H1 (cell line): ENCODE measurements at regions not wholly inside any gene's neighbourhood (a gene's known extent, or its start where the extent isn't known, plus 50 kb on each side); places are given as distances from the start of the nearest gene placed in this dataset.

ENCODE experiments used
- CTCF ChIA-PET: fragments of 300-600 bp; sonication (Branson Sonifier 250); formaldehyde crosslinking; loops from one replicate; lab custom pipeline; 2021; ENCODE audit not compliant: partially characterized antibody; lab: Charles Lee
- POLR2A ChIA-PET: fragments of 300-600 bp; sonication (Branson Sonifier 250); formaldehyde crosslinking; loops from one replicate; lab custom pipeline; 2021; ENCODE audit warnings: inconsistent platforms; ENCODE audit not compliant: partially characterized antibody; lab: Charles Lee
- DNase-seq, 2 experiments: peaks; one replicate each; pipeline versions ENCODE4 v3.0.0 to v3.0.0-alpha.2; 2010 to 2022; ENCODE audit warnings: low spot score in 2 of 2, low read depth in 1 of 2, mixed read lengths in 1 of 2
- FAIRE-seq: peaks from 2 replicates; lab custom pipeline; 2011; peaks lifted over from hg19 to GRCh38; lab: Jason Lieb, UNC
- H2AFZ ChIP-seq: 2 replicates; pipeline ENCODE4 v1.8.1; 2012; ENCODE audit warnings: low read length, inconsistent platforms
- H2AK5ac ChIP-seq: 2 replicates; pipeline ENCODE4 v1.6.1; 2013; ENCODE audit warnings: low read depth, low read length
- H2BK120ac ChIP-seq: replicated peaks from 2 replicates; pipeline ENCODE3; 2013; ENCODE audit warnings: low read depth, low read length, inconsistent platforms
- H2BK12ac ChIP-seq: 2 replicates; pipeline ENCODE4 v1.6.1; 2013; ENCODE audit warnings: low read depth, low read length
- H2BK15ac ChIP-seq: 2 replicates; pipeline ENCODE4 v1.6.1; 2013; ENCODE audit warnings: low read length
- H2BK20ac ChIP-seq: 2 replicates; pipeline ENCODE4 v1.6.1; 2013; ENCODE audit warnings: low read length
- H2BK5ac ChIP-seq: 2 replicates; pipeline ENCODE4 v1.6.1; 2013; ENCODE audit warnings: low read depth, low read length
- H3K14ac ChIP-seq: 2 replicates; pipeline ENCODE4 v1.6.1; 2013; ENCODE audit warnings: inconsistent platforms; ENCODE audit not compliant: insufficient read length
- H3K18ac ChIP-seq: 2 replicates; pipeline ENCODE4 v1.6.1; 2013; ENCODE audit warnings: low read length; ENCODE audit errors: extremely low read depth
- H3K23ac ChIP-seq: 2 replicates; pipeline ENCODE4 v1.6.1; 2013; ENCODE audit warnings: inconsistent platforms; ENCODE audit not compliant: insufficient read length
- H3K23me2 ChIP-seq: 2 replicates; pipeline ENCODE4 v1.6.1; 2013; ENCODE audit warnings: low read depth, low read length
- H3K27ac ChIP-seq: 2 replicates; pipeline ENCODE4 v1.6.1; 2011; ENCODE audit warnings: low read depth, low read length, inconsistent platforms
- H3K27me3 ChIP-seq, 4 experiments: replicated peaks in 1 of 4; 1 replicate in 1 of 4; 2 replicates in 3 of 4; pipeline versions ENCODE4 v1.6.1 to v1.8.1; 2011 to 2013; ENCODE audit warnings: low read length in 3 of 4, mild to moderate bottlenecking in 3 of 4, inconsistent platforms in 2 of 4, mixed read lengths in 2 of 4, moderate library complexity in 1 of 4; ENCODE audit not compliant: control insufficient read depth in 3 of 4, insufficient read depth in 3 of 4; ENCODE audit errors: extremely low read depth in 1 of 4
- H3K36me3 ChIP-seq, 4 experiments: 2 replicates each; pipeline versions ENCODE4 v1.6.1 to v1.8.1; 2011 to 2013; ENCODE audit warnings: mild to moderate bottlenecking in 4 of 4, low read length in 3 of 4, moderate library complexity in 2 of 4, control low read depth in 1 of 4, inconsistent platforms in 1 of 4; ENCODE audit not compliant: insufficient read depth in 4 of 4, control insufficient read depth in 2 of 4
- H3K4ac ChIP-seq: replicated peaks from 2 replicates; pipeline ENCODE3; 2013; ENCODE audit warnings: low read length, low read depth, mixed read lengths, inconsistent platforms; ENCODE audit not compliant: insufficient read length
- H3K4me1 ChIP-seq, 4 experiments: replicated peaks in 1 of 4; 1 replicate in 1 of 4; 2 replicates in 3 of 4; pipeline versions ENCODE4 v1.6.1 to v1.8.1; 2011 to 2013; ENCODE audit warnings: low read length in 3 of 4, inconsistent platforms in 2 of 4, mixed read lengths in 1 of 4; ENCODE audit not compliant: insufficient read depth in 4 of 4, control insufficient read depth in 3 of 4
- H3K4me2 ChIP-seq, 2 experiments: 2 replicates each; pipeline versions ENCODE4 v1.6.1 to v1.8.1; 2011 to 2013; ENCODE audit warnings: low read depth in 2 of 2, low read length in 2 of 2, control low read depth in 1 of 2, inconsistent platforms in 1 of 2, mild to moderate bottlenecking in 1 of 2; ENCODE audit not compliant: insufficient read depth in 1 of 2
- H3K4me3 ChIP-seq, 4 experiments: fragments of 200-600, 300-600 bp in 1 of 4; sonication (generic), shearing (Covaris generic), sonication (Bioruptor Twin) in 1 of 4; 2 replicates each; pipeline versions ENCODE4 v1.5.1 to v1.8.1; 2011 to 2016; ENCODE audit warnings: low read length in 4 of 4, low read depth in 3 of 4, control low read depth in 2 of 4, inconsistent platforms in 2 of 4, mild to moderate bottlenecking in 2 of 4, mixed read lengths in 1 of 4, moderate library complexity in 1 of 4; ENCODE audit not compliant: insufficient read depth in 2 of 4; ENCODE audit errors: extremely low read depth in 1 of 4
- H3K56ac ChIP-seq: replicated peaks from 2 replicates; pipeline ENCODE3; 2013; ENCODE audit warnings: low read depth, mild to moderate bottlenecking, mixed read lengths, low read length, inconsistent platforms; ENCODE audit not compliant: insufficient read length
- H3K79me1 ChIP-seq: 2 replicates; pipeline ENCODE4 v1.6.1; 2013; ENCODE audit warnings: low read depth, low read length, control low read depth
- H3K79me2 ChIP-seq, 2 experiments: 2 replicates each; pipeline versions ENCODE4 v1.6.1 to v1.8.1; 2012 to 2013; ENCODE audit warnings: low read length in 2 of 2, mild to moderate bottlenecking in 2 of 2, inconsistent platforms in 1 of 2; ENCODE audit not compliant: insufficient read depth in 2 of 2, control insufficient read depth in 1 of 2
- H3K9ac ChIP-seq, 4 experiments: replicated peaks in 1 of 4; 1 replicate in 1 of 4; 2 replicates in 3 of 4; pipeline versions ENCODE4 v1.6.1 to v1.8.1; 2011 to 2013; ENCODE audit warnings: low read depth in 3 of 4, low read length in 3 of 4, control low read depth in 2 of 4, mild to moderate bottlenecking in 2 of 4, moderate library complexity in 2 of 4, inconsistent platforms in 1 of 4; ENCODE audit errors: extremely low read depth in 1 of 4
- H3K9me3 ChIP-seq, 2 experiments: 2 replicates each; pipeline versions ENCODE4 v1.6.1 to v1.8.1; 2012 to 2013; ENCODE audit warnings: mild to moderate bottlenecking in 2 of 2, moderate library complexity in 2 of 2, control low read depth in 1 of 2, inconsistent platforms in 1 of 2, low read depth in 1 of 2, low read length in 1 of 2, mixed read lengths in 1 of 2; ENCODE audit not compliant: insufficient read depth in 2 of 2
- H4K20me1 ChIP-seq, 2 experiments: replicated peaks in 1 of 2; 2 replicates each; pipeline versions ENCODE3 to v1.8.1; 2011 to 2013; ENCODE audit warnings: inconsistent platforms in 2 of 2, low read length in 2 of 2, mild to moderate bottlenecking in 1 of 2; ENCODE audit not compliant: insufficient read depth in 2 of 2, control insufficient read depth in 1 of 2
- H4K5ac ChIP-seq: 2 replicates; pipeline ENCODE4 v1.6.1; 2013; ENCODE audit warnings: low read length, low read depth, mixed read lengths, inconsistent platforms; ENCODE audit not compliant: insufficient read length
- H4K8ac ChIP-seq: 2 replicates; pipeline ENCODE4 v1.8.0; 2013; ENCODE audit warnings: mild to moderate bottlenecking, moderate library complexity, low read length, inconsistent platforms; ENCODE audit not compliant: insufficient read depth; ENCODE audit errors: extremely low read depth
- H4K91ac ChIP-seq: replicated peaks from 2 replicates; pipeline ENCODE3; 2013; ENCODE audit warnings: low read length, mixed read lengths, inconsistent platforms; ENCODE audit not compliant: insufficient read length
- ATF2 ChIP-seq: IDR thresholded peaks from 2 replicates; pipeline ENCODE4 v1.6.1; 2012; ENCODE audit warnings: low read length, inconsistent platforms
- CBX8 ChIP-seq: fragments of 300-800, 300-1000 bp; sonication (generic); IDR thresholded peaks from 2 replicates; pipeline ENCODE4 v1.7.1; 2016; ENCODE audit warnings: low read depth, low read length, borderline replicate concordance
- CEBPB ChIP-seq: IDR thresholded peaks from 2 replicates; pipeline ENCODE4 v1.6.1; 2012; ENCODE audit warnings: low read depth, low read length
- CTBP2 ChIP-seq: IDR thresholded peaks from 2 replicates; pipeline ENCODE4 v1.7.0; 2011; ENCODE audit warnings: borderline replicate concordance, mild to moderate bottlenecking, moderate library complexity, mixed read lengths, low read length; ENCODE audit not compliant: insufficient read depth, insufficient read length
- E2F6 ChIP-seq: IDR thresholded peaks from 2 replicates; pipeline ENCODE4 v1.6.1; 2012; ENCODE audit warnings: inconsistent platforms
- SAP30 ChIP-seq: fragments of 300-600 bp; sonication (generic); IDR thresholded peaks from 2 replicates; pipeline ENCODE4 v1.7.1; 2012; ENCODE audit warnings: low read length, moderate library complexity, mild to moderate bottlenecking, inconsistent platforms; ENCODE audit not compliant: insufficient read depth, insufficient replicate concordance
- SIX5 ChIP-seq: IDR thresholded peaks from 2 replicates; pipeline ENCODE4 v1.6.1; 2011; ENCODE audit warnings: mild to moderate bottlenecking, low read depth, low read length
- SRF ChIP-seq: IDR thresholded peaks from 2 replicates; pipeline ENCODE4 v1.6.1; 2011; ENCODE audit warnings: mild to moderate bottlenecking, low read depth, low read length, moderate library complexity
- WGBS, 2 experiments: shearing (Covaris generic) in 1 of 2; methylation state at CpG; one replicate each; pipeline versions ENCODE4 v1.1.6 to v1.1.7; 2013 to 2015; ENCODE audit warnings: low lambda C conversion rate in 2 of 2, mixed read lengths in 2 of 2, inconsistent platforms in 1 of 2, low coverage in 1 of 2, missing lambda C conversion rate in 1 of 2; ENCODE audit not compliant: insufficient replicate concordance in 2 of 2, insufficient coverage in 1 of 2, insufficient read length in 1 of 2; ENCODE audit errors: extremely low coverage in 1 of 2, missing lambda C conversion rate in 1 of 2; 5-methylcytosine and 5-hydroxymethylcytosine counted together

GRCh38 chr4:17320046-17320445 is 191.8 kb downstream of the QDPR start:
- Histone ChIP-seq H2BK20ac (0 out of 2 replicates have a peak overlapping the region, but pooled peaks have one; percentile 11), H4K8ac (no peak overlapping the region), H3K79me2 (no peaks in the 10 kb centered on the region), H3K14ac (no peak overlapping the region), H2BK12ac (no peak overlapping the region), H4K20me1 (no peaks in the 10 kb centered on the region), H4K5ac (no peak overlapping the region), H3K9ac (no peak overlapping the region), H3K56ac (no peak overlapping the region), H2BK15ac (no peak overlapping the region), H3K23me2 (no peaks in the 10 kb centered on the region), H3K27me3 (0 out of 7 replicates have a peak, but pooled peaks cover 0 to 3% (median 0%) of the 10 kb centered on the region in 4 experiments), H3K79me1 (no peaks in the 10 kb centered on the region)
- DNase-seq (no peak), FAIRE-seq (no peak)
- CTCF ChIA-PET: interaction anchor here (0.5 to 1.1 kb wide), 6 partner anchors 9 to 815 kb away, joined by 3 read pairs; no protein-coding TSS in a partner anchor
- TF ChIP-seq SRF: no peak
- no peak for TF ChIP-seq CTBP2
- TF ChIP-seq CBX8: no peak
- no peak for TF ChIP-seq SAP30
- no peak for TF ChIP-seq ATF2
- TF ChIP-seq CEBPB: no peak
- no peak for TF ChIP-seq SIX5
- no peak for TF ChIP-seq E2F6
- TF ChIP-seq, all 59 proteins: peak for 0
- H3K18ac ChIP-seq: no peak overlapping the region
- no peak overlapping the region for H3K23ac ChIP-seq
- H4K91ac ChIP-seq: no peak overlapping the region
- H3K9me3 ChIP-seq: no peaks in the 10 kb centered on the region
- 93% methylated on average over 6 of the region's 6 CpGs; no CpG with 5 or more reads in 1 of the 2 experiments for WGBS, 2 experiments
- no peak overlapping the region for H2BK5ac ChIP-seq
- no peak overlapping the region for H3K4me2 ChIP-seq
- no peak overlapping the region for H3K27ac ChIP-seq
- H3K4me1 ChIP-seq: peaks cover 0 to 7% (median 3%) of the 10 kb centered on the region in 4 experiments; a peak in 1 of 7 replicates
- no peaks in the 10 kb centered on the region for H3K36me3 ChIP-seq
- POLR2A ChIA-PET: interaction anchor here (0.6 kb wide), 1 partner anchor 556 kb away, joined by 3 read pairs; no protein-coding TSS in a partner anchor
- no peak overlapping the region for H3K4ac ChIP-seq
- no peak overlapping the region for H2BK120ac ChIP-seq
- no peak overlapping the region for H3K4me3 ChIP-seq
- no peak overlapping the region for H2AK5ac ChIP-seq
- H2AFZ ChIP-seq: no peak overlapping the region
